Type B pancreatic cell (in vitro differentiated cells): ENCODE measurements at regions not wholly inside any gene's neighbourhood (a gene's known extent, or its start where the extent isn't known, plus 50 kb on each side); places are given as distances from the start of the nearest gene placed in this dataset.

ENCODE experiments used
- DNase-seq: peaks from one replicate; pipeline ENCODE4 v3.0.0; 2021; ENCODE audit warnings: mixed read lengths; ENCODE audit not compliant: unreplicated experiment; ENCODE audit errors: extremely low spot score
- H3K27ac Mint-ChIP-seq: 2 replicates; pipeline ENCODE4 v1.8.0; 2021; ENCODE audit warnings: mild to moderate bottlenecking, mixed read lengths
- H3K27me3 Mint-ChIP-seq: 2 replicates; pipeline ENCODE4 v1.8.0; 2021; ENCODE audit warnings: mixed read lengths
- H3K36me3 Mint-ChIP-seq: 2 replicates; pipeline ENCODE4 v1.8.0; 2021; ENCODE audit warnings: mixed read lengths
- H3K4me1 Mint-ChIP-seq: one replicate; pipeline ENCODE4 v1.8.0; 2021; ENCODE audit warnings: mixed read lengths; ENCODE audit not compliant: unreplicated experiment
- H3K4me3 Mint-ChIP-seq: 2 replicates; pipeline ENCODE4 v1.8.0; 2021; ENCODE audit warnings: mild to moderate bottlenecking, mixed read lengths
- H3K9me3 Mint-ChIP-seq: 2 replicates; pipeline ENCODE4 v1.8.0; 2021; ENCODE audit warnings: mixed read lengths
- TF ChIP-seq, protein P1 (sequence below): fragments of 200-600 bp; sonication (generic); conservative IDR thresholded peaks from 2 replicates; pipeline ENCODE4 v1.5.0; 2021; ENCODE audit warnings: antibody characterized with exemption, mild to moderate bottlenecking

DNA sequence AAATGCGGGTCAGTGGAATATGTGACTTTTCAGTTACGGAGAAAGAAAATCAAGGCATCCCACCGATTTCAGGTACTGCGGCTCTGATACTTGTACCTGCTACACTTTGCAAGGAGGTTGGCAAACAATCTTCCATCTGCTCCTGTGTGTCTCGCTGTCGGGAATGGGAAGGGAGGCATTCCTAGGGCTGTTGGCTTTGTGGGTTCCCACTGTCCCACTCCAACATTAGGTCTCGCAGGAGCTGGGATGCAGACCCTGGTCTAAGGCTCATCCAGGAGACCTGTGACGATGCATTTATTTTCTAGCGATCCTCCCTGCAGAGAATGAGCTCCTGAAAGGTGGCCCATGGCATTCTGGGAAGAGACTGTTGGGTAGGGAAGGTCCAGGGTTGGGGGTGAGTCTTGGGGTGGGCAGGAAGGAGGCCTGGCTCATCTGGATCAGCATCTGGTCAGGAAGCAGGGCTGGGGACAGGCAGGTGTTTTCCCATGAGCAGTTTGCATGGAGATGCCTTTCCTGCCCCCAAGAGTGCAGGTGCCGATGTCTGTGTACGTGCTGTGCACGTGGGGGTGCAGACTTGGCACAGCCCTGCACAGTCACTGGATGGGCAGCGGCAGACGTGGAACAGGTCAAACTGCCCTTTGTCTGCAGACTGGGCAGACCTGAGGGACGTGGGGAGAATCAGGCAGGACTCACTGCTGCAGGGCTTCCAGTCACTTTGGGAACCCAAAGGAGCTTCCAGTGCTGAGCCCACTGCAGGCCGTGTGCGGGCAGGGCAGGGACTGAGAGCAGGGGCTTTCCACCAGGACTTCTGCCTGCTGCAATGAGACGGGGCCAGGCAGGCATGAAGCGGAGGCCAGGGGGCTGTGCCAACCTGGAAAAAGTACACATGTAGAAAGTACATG, 152.4 kb downstream of the TEX29 start:
- Mint-ChIP-seq H3K36me3 (no peaks in the 10 kb centered on the region), H3K27me3 (peaks cover 12% of the 10 kb centered on the region), H3K4me3 (no peak overlapping the region), H3K27ac (no peak overlapping the region), H3K9me3 (no peaks in the 10 kb centered on the region), H3K4me1 (peaks cover 4% of the 10 kb centered on the region)
- TF ChIP-seq, protein P1, sequence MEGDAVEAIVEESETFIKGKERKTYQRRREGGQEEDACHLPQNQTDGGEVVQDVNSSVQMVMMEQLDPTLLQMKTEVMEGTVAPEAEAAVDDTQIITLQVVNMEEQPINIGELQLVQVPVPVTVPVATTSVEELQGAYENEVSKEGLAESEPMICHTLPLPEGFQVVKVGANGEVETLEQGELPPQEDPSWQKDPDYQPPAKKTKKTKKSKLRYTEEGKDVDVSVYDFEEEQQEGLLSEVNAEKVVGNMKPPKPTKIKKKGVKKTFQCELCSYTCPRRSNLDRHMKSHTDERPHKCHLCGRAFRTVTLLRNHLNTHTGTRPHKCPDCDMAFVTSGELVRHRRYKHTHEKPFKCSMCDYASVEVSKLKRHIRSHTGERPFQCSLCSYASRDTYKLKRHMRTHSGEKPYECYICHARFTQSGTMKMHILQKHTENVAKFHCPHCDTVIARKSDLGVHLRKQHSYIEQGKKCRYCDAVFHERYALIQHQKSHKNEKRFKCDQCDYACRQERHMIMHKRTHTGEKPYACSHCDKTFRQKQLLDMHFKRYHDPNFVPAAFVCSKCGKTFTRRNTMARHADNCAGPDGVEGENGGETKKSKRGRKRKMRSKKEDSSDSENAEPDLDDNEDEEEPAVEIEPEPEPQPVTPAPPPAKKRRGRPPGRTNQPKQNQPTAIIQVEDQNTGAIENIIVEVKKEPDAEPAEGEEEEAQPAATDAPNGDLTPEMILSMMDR = no peak
- DNase-seq = peak; percentile 61

DNA sequence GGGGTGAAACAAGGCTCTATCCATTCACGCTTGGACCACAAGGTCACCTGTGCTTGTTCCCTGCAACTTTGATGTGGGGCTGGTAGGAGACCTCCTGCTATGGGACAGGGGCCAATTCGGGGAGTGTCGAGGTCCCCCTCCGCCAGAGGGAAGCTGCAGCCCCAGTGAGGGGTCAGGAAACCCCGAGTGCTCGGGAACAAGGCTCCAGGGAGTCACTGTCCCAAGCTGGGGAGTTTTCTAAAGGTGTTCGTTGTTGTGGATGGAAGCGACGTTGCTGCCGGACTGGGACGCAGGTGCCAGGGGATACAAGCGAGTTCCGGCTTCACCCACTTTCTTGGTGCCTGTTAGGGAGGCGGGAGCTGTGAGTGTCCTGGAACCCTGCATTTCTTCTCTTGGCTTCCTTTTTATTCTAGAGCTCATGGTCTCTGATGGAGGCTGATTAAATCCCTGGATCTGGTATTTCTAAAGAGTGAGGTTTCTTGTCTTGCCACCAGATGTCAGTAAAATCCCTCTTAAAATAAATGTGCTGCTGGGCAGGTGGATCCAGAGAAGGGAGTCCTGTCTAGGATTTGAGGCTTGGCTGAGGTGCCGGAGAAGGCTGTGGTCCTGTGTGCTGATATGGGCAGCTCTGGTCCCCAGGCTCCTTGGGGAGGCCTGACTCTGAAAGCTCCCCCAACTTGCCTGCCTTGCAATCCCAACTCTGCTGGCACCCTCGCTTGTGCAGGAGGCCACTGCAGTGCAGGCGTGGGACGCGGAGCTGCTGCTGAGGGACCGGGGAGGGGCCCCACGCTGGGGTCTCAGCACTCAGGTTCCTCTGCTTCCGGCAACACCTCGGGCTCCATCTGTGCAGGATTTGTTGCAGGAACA, 153.9 kb downstream of the TEX29 start:
- H3K27ac Mint-ChIP-seq = no peak overlapping the region
- no peak overlapping the region for H3K4me3 Mint-ChIP-seq
- peaks cover 4% of the 10 kb centered on the region for H3K4me1 Mint-ChIP-seq
- peaks cover 18% of the 10 kb centered on the region for H3K27me3 Mint-ChIP-seq
- H3K36me3 Mint-ChIP-seq = no peaks in the 10 kb centered on the region
- peak; percentile 62 for DNase-seq
- TF ChIP-seq, protein P1 = peak; percentile 85
- H3K9me3 Mint-ChIP-seq = no peaks in the 10 kb centered on the region

DNA sequence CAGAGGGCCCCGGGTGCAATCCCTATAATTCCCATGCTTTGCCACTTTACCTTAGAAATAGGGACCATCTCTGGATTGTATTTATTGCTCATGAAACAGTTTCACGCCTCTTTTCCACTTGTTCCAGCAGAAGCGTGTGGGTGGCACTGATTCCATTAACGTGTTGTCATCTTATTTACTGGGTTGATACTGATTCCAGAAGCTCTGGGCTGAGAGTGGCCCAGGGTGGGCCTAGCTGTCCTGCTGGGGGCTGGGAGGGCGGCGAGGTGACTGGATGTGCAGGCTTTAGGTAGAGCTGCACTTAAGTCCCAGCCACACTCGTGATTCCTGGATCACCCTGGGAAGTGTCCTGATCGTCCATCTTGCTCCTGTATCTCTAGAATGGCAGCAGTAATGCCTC, 155.0 kb downstream of the TEX29 start:
- H3K27me3 Mint-ChIP-seq = peaks cover 25% of the 10 kb centered on the region
- DNase-seq = peak; percentile 24
- no peaks in the 10 kb centered on the region for H3K9me3 Mint-ChIP-seq
- no peak overlapping the region for H3K4me3 Mint-ChIP-seq
- TF ChIP-seq, protein P1 = no peak
- H3K27ac Mint-ChIP-seq = no peak overlapping the region
- H3K4me1 Mint-ChIP-seq = peaks cover 4% of the 10 kb centered on the region
- no peaks in the 10 kb centered on the region for H3K36me3 Mint-ChIP-seq

DNA sequence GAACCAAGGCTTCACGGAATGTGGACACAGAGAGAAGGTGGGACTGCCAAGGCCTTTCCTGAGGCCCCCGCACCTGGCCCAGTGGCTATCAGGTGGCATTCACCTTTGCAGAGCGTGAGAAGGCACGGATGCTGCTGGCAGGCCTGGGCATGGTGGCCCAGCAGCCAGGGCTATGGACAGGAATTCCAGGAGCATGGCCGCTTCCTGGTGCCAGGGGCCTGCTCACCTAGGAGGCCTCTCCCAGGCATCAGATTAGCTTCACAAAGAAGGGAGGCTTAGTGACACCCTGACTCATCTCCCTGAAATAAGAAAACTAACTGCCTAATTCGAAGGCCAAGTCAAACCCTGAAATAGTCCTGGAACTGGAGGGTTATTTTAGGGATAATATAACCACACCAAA, 155.8 kb downstream of the TEX29 start:
- H3K27me3 Mint-ChIP-seq = peaks cover 25% of the 10 kb centered on the region
- H3K27ac Mint-ChIP-seq = no peak overlapping the region
- no peak for DNase-seq
- TF ChIP-seq, protein P1 = no peak
- no peaks in the 10 kb centered on the region for H3K9me3 Mint-ChIP-seq
- no peak overlapping the region for H3K4me3 Mint-ChIP-seq
- no peaks in the 10 kb centered on the region for H3K36me3 Mint-ChIP-seq
- H3K4me1 Mint-ChIP-seq = peaks cover 4% of the 10 kb centered on the region

DNA sequence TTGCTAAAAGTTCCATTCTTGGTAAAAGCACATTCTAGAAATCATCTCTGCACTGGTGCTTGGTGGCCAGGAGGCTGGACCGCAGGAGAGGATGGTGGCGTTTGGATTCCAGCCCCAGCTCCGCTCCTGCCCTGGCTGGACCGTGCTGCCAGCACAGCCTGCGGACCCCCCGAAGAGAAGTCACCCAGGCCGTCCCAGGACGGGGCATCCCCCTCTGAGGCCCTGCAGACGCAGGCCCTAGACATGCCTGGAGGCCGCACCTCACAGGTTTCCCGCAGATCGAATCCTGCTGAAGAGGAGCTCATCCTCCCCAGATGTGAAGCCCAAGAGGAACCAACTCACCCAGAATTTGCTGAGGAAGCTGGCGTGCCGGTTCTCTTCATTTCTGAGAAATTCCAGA, 159.0 kb downstream of the TEX29 start:
- DNase-seq = peak; percentile 50
- Mint-ChIP-seq H3K36me3 (no peaks in the 10 kb centered on the region), H3K27me3 (peaks cover 24% of the 10 kb centered on the region), H3K4me3 (no peak overlapping the region), H3K4me1 (peaks cover 2% of the 10 kb centered on the region), H3K27ac (no peak overlapping the region), H3K9me3 (no peaks in the 10 kb centered on the region)
- TF ChIP-seq, protein P1 = no peak
